H9 (cell line): ENCODE measurements at regions not wholly inside any gene's neighbourhood (a gene's known extent, or its start where the extent isn't known, plus 50 kb on each side); places are given as distances from the start of the nearest gene placed in this dataset.

Experiments
- DNase-seq: peaks from one replicate; pipeline ENCODE4 v3.0.0-alpha.2; 2017
- H2AFZ ChIP-seq: one replicate; pipeline ENCODE4 v1.6.1; 2013; ENCODE audit warnings: mild to moderate bottlenecking, low read length, control low read depth, moderate library complexity
- H2AK5ac ChIP-seq: 2 replicates; pipeline ENCODE4 v1.6.1; 2013; ENCODE audit warnings: low read length, control low read depth, mixed read lengths; ENCODE audit not compliant: insufficient read length
- H2BK120ac ChIP-seq: one replicate; pipeline ENCODE4 v1.6.1; 2013; ENCODE audit warnings: low read depth, mild to moderate bottlenecking, low read length, control low read depth, inconsistent platforms; ENCODE audit not compliant: poor library complexity, severe bottlenecking
- H2BK12ac ChIP-seq: 2 replicates; pipeline ENCODE4 v1.6.1; 2013; ENCODE audit warnings: low read length, control low read depth, mixed read lengths, low read depth; ENCODE audit not compliant: insufficient read length
- H2BK15ac ChIP-seq: 2 replicates; pipeline ENCODE4 v1.6.1; 2013; ENCODE audit warnings: low read depth, low read length, control low read depth
- H2BK20ac ChIP-seq: one replicate; pipeline ENCODE4 v1.6.1; 2013; ENCODE audit warnings: low read depth, mild to moderate bottlenecking, low read length, control low read depth, inconsistent platforms; ENCODE audit not compliant: poor library complexity, severe bottlenecking
- H2BK5ac ChIP-seq: 2 replicates; pipeline ENCODE4 v1.6.1; 2013; ENCODE audit warnings: low read length, control low read depth, mixed read lengths; ENCODE audit not compliant: insufficient read length
- H3K14ac ChIP-seq: 2 replicates; pipeline ENCODE4 v1.6.1; 2013; ENCODE audit warnings: low read length, control low read depth; ENCODE audit not compliant: insufficient read depth
- H3K18ac ChIP-seq: 2 replicates; pipeline ENCODE4 v1.6.1; 2013; ENCODE audit warnings: low read depth, mild to moderate bottlenecking, mixed read lengths, low read length, control low read depth; ENCODE audit not compliant: insufficient read length
- H3K23ac ChIP-seq: 2 replicates; pipeline ENCODE4 v1.6.1; 2013; ENCODE audit warnings: low read length, control low read depth, mixed read lengths, low read depth; ENCODE audit not compliant: insufficient read length
- H3K23me2 ChIP-seq: 2 replicates; pipeline ENCODE4 v1.6.1; 2013; ENCODE audit warnings: low read depth, mild to moderate bottlenecking, mixed read lengths, low read length, control low read depth; ENCODE audit not compliant: insufficient read length, poor library complexity, severe bottlenecking
- H3K27ac ChIP-seq: 2 replicates; pipeline ENCODE4 v1.5.1; 2013; ENCODE audit warnings: low read length, control low read depth, mixed read lengths, low read depth; ENCODE audit not compliant: insufficient read length
- H3K27me3 ChIP-seq: 2 replicates; pipeline ENCODE4 v1.6.1; 2013; ENCODE audit warnings: low read length, control low read depth, inconsistent platforms; ENCODE audit not compliant: insufficient read depth
- H3K4ac ChIP-seq: 2 replicates; pipeline ENCODE4 v1.6.1; 2013; ENCODE audit warnings: low read depth, mild to moderate bottlenecking, control low read depth, inconsistent platforms, low read length, moderate library complexity
- H3K4me1 ChIP-seq: 2 replicates; pipeline ENCODE4 v1.6.1; 2013; ENCODE audit warnings: low read length, control low read depth, inconsistent platforms; ENCODE audit not compliant: insufficient read depth
- H3K4me2 ChIP-seq: 2 replicates; pipeline ENCODE4 v1.6.1; 2013; ENCODE audit warnings: low read length, control low read depth, mixed read lengths; ENCODE audit not compliant: insufficient read length, insufficient read depth
- H3K56ac ChIP-seq: 2 replicates; pipeline ENCODE4 v1.6.1; 2013; ENCODE audit warnings: low read depth, mild to moderate bottlenecking, mixed read lengths, low read length, control low read depth; ENCODE audit not compliant: insufficient read length
- H3K79me1 ChIP-seq: 2 replicates; pipeline ENCODE4 v1.6.1; 2013; ENCODE audit warnings: low read depth, mild to moderate bottlenecking, moderate library complexity, low read length, control low read depth, inconsistent platforms; ENCODE audit not compliant: insufficient read depth, poor library complexity, severe bottlenecking
- H3K79me2 ChIP-seq: 2 replicates; pipeline ENCODE4 v1.6.1; 2013; ENCODE audit warnings: low read length, control low read depth, inconsistent platforms; ENCODE audit not compliant: insufficient read depth
- H3K9ac ChIP-seq: 2 replicates; pipeline ENCODE4 v1.6.1; 2013; ENCODE audit warnings: low read length, control low read depth, mixed read lengths; ENCODE audit not compliant: insufficient read length; ENCODE audit errors: extremely low read depth
- H3K9me3 ChIP-seq: one replicate; pipeline ENCODE4 v1.6.1; 2013; ENCODE audit warnings: low read depth, low read length, inconsistent platforms; ENCODE audit not compliant: control insufficient read depth
- H3T11ph ChIP-seq: one replicate; pipeline ENCODE4 v1.6.1; 2013; ENCODE audit warnings: mild to moderate bottlenecking, low read length, control low read depth, inconsistent platforms
- H4K20me1 ChIP-seq: one replicate; pipeline ENCODE4 v1.6.1; 2013; ENCODE audit not compliant: control insufficient read depth, insufficient read length, insufficient read depth
- H4K5ac ChIP-seq: 2 replicates; pipeline ENCODE4 v1.6.1; 2013; ENCODE audit warnings: low read depth, mild to moderate bottlenecking, mixed read lengths, low read length, control low read depth; ENCODE audit not compliant: insufficient read length
- H4K8ac ChIP-seq: replicated peaks from 2 replicates; pipeline ENCODE4 v1.6.1; 2013; ENCODE audit warnings: low read length, control low read depth, mixed read lengths, low read depth; ENCODE audit not compliant: insufficient read length
- H4K91ac ChIP-seq: 2 replicates; pipeline ENCODE4 v1.6.1; 2013; ENCODE audit warnings: low read depth, mild to moderate bottlenecking, moderate library complexity, mixed read lengths, low read length, control low read depth; ENCODE audit not compliant: insufficient read length
- H3K27ac Mint-ChIP-seq, 3 experiments: 2 replicates in 2 of 3; 3 replicates in 1 of 3; pipeline ENCODE4 v1.8.0; 2020 to 2021; ENCODE audit warnings: mixed read lengths in 3 of 3, mild to moderate bottlenecking in 1 of 3, moderate library complexity in 1 of 3
- H3K27me3 Mint-ChIP-seq: 2 replicates; pipeline ENCODE4 v1.8.0; 2021; ENCODE audit warnings: low read depth, mild to moderate bottlenecking, moderate library complexity, mixed read lengths
- H3K36me3 Mint-ChIP-seq, 3 experiments: 2 replicates in 2 of 3; 3 replicates in 1 of 3; pipeline ENCODE4 v1.8.0; 2020 to 2021; ENCODE audit warnings: low read depth in 3 of 3, mixed read lengths in 3 of 3; ENCODE audit not compliant: insufficient read depth in 1 of 3
- H3K4me1 Mint-ChIP-seq, 2 experiments: 2 replicates each; pipeline ENCODE4 v1.8.0; 2020; ENCODE audit warnings: mixed read lengths in 2 of 2
- H3K4me3 Mint-ChIP-seq, 2 experiments: 2 replicates in 1 of 2; 3 replicates in 1 of 2; pipeline ENCODE4 v1.8.0; 2020 to 2021; ENCODE audit warnings: mild to moderate bottlenecking in 2 of 2, mixed read lengths in 2 of 2, moderate library complexity in 1 of 2
- H3K9me3 Mint-ChIP-seq, 2 experiments: 2 replicates in 1 of 2; 3 replicates in 1 of 2; pipeline ENCODE4 v1.8.0; 2020; ENCODE audit warnings: mild to moderate bottlenecking in 2 of 2, mixed read lengths in 2 of 2, moderate library complexity in 1 of 2
- CTCF ChIP-seq: fragments of 200-600 bp; sonication (generic); conservative IDR thresholded peaks from 3 replicates; pipeline ENCODE4 v1.8.0; 2021; ENCODE audit warnings: antibody characterized with exemption, mild to moderate bottlenecking
- WGBS: extraction: QIAGEN DNeasy Blood & Tissue Kit; methylation state at CpG from one replicate; pipeline ENCODE4 v1.1.7; 2013; ENCODE audit warnings: missing lambda C conversion rate, low lambda C conversion rate, mixed read lengths; ENCODE audit not compliant: insufficient read length; ENCODE audit errors: extremely low coverage; 5-methylcytosine and 5-hydroxymethylcytosine counted together

GRCh38 chr2:126368758-126369157 lies 287.2 kb upstream of the GYPC start:
- no peak overlapping the region; a peak in 1 of 7 replicates for H3K27ac Mint-ChIP-seq
- H4K20me1 ChIP-seq, result no peaks in the 10 kb centered on the region
- no peaks in the 10 kb centered on the region for H3K9me3 Mint-ChIP-seq
- TF ChIP-seq CTCF, result no peak
- peaks cover 3 to 6% of the 10 kb centered on the region in 2 experiments; a peak in 3 of 4 replicates for H3K4me1 Mint-ChIP-seq
- H3K27me3 ChIP-seq, result no peaks in the 10 kb centered on the region
- WGBS, result no CpG with 5 or more reads among the region's 2 CpGs
- no peak overlapping the region for H2BK12ac ChIP-seq
- H4K5ac ChIP-seq, result no peak overlapping the region
- H3K23me2 ChIP-seq, result no peaks in the 10 kb centered on the region
- H3K9ac ChIP-seq, result no peak overlapping the region
- peaks cover 4% of the 10 kb centered on the region; the same call in 1 of the 2 replicates for H3K4me1 ChIP-seq
- DNase-seq, result no peak
- H4K8ac ChIP-seq, result no peak overlapping the region
- no peak overlapping the region for H2BK5ac ChIP-seq
- H3K4ac ChIP-seq, result no peak overlapping the region
- no peak overlapping the region for H2AK5ac ChIP-seq
- no peak overlapping the region for H2BK20ac ChIP-seq
- H3K27ac ChIP-seq, result no peak overlapping the region
- H3T11ph ChIP-seq, result no peak overlapping the region
- H3K27me3 Mint-ChIP-seq, result no peaks in the 10 kb centered on the region
- no peaks in the 10 kb centered on the region for H3K79me2 ChIP-seq
- no peak overlapping the region for H2AFZ ChIP-seq
- no peak overlapping the region for H3K4me3 Mint-ChIP-seq
- no peak overlapping the region for H3K18ac ChIP-seq
- H3K36me3 Mint-ChIP-seq, result no peaks in the 10 kb centered on the region
- H3K23ac ChIP-seq, result no peak overlapping the region
- H3K14ac ChIP-seq, result 0 out of 2 replicates have a peak overlapping the region, but pooled peaks have one; percentile 35
- H3K79me1 ChIP-seq, result no peaks in the 10 kb centered on the region
- no peaks in the 10 kb centered on the region for H3K9me3 ChIP-seq
- H4K91ac ChIP-seq, result no peak overlapping the region
- no peak overlapping the region for H2BK15ac ChIP-seq
- H2BK120ac ChIP-seq, result no peak overlapping the region
- H3K4me2 ChIP-seq, result no peak overlapping the region
- H3K56ac ChIP-seq, result no peak overlapping the region
